ENCODE measurements at regions not wholly inside any gene's neighbourhood (a gene's known extent, or its start where the extent isn't known, plus 50 kb on each side); places are given as distances from the start of the nearest gene placed in this dataset.

- TF ChIP-seq JUNB (IDR thresholded peaks at IDR 0.05; ENCODE audit: unreplicated experiment) (no peak), ETS1 (IDR thresholded peaks at IDR 0.05) (no peak)
Observed at GRCh38 chr6:6738108-6738507, 149.6 kb downstream of the LY86 start (continued).

GRCh38 chr6:6738922-6739716 is 150.6 kb downstream of the LY86 start:
- Histone ChIP-seq H3K4me2 (no peak overlapping the region), H3K36me3 (ENCODE audit: insufficient read depth) (no peaks in the 10 kb centered on the region), H3K4me3 (no peak overlapping the region), H3K79me2 (replicated peaks; ENCODE audit: insufficient read depth) (no peaks in the 10 kb centered on the region), H4K20me1 (replicated peaks; ENCODE audit: insufficient read depth) (no peaks in the 10 kb centered on the region), H3K27ac (ENCODE audit: low read depth) (no peak overlapping the region), H3K27me3 (ENCODE audit: insufficient read depth) (no peaks in the 10 kb centered on the region), H2AFZ (no peak overlapping the region), H3K9me2 (ENCODE audit: insufficient read depth) (0 out of 2 replicates have a peak, but pooled peaks cover 4% of the 10 kb centered on the region), H3K4me1 (ENCODE audit: insufficient read depth) (peaks cover 15% of the 10 kb centered on the region; the same call in 1 of the 2 replicates), H3F3A (replicated peaks; ENCODE audit: low read depth) (no peaks in the 10 kb centered on the region)
- ATAC-seq (no peak), DNase-seq (ENCODE audit: low spot score) (no peak)
- Mint-ChIP-seq H3K27ac (no peak overlapping the region), H3K36me3 (ENCODE audit: low read depth) (no peaks in the 10 kb centered on the region), H3K9me3 (no peaks in the 10 kb centered on the region), H3K27me3 (ENCODE audit: insufficient read depth, low read depth, poor library complexity) (no peaks in the 10 kb centered on the region), H3K4me1 (peaks cover 28% of the 10 kb centered on the region), H3K4me3 (no peak overlapping the region)
- TF ChIP-seq STAT1 (IDR thresholded peaks at IDR 0.05; ENCODE audit: unreplicated experiment), result no peak
- TF ChIP-seq, protein P1, sequence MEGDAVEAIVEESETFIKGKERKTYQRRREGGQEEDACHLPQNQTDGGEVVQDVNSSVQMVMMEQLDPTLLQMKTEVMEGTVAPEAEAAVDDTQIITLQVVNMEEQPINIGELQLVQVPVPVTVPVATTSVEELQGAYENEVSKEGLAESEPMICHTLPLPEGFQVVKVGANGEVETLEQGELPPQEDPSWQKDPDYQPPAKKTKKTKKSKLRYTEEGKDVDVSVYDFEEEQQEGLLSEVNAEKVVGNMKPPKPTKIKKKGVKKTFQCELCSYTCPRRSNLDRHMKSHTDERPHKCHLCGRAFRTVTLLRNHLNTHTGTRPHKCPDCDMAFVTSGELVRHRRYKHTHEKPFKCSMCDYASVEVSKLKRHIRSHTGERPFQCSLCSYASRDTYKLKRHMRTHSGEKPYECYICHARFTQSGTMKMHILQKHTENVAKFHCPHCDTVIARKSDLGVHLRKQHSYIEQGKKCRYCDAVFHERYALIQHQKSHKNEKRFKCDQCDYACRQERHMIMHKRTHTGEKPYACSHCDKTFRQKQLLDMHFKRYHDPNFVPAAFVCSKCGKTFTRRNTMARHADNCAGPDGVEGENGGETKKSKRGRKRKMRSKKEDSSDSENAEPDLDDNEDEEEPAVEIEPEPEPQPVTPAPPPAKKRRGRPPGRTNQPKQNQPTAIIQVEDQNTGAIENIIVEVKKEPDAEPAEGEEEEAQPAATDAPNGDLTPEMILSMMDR (conservative IDR thresholded peaks at IDR 0.05; ENCODE audit: low read depth in 2 of 2), result no peak
- no peak for TF ChIP-seq ETS1 (IDR thresholded peaks at IDR 0.05)
- no peak for TF ChIP-seq ZNF462 (CRISPR knock-in tag; IDR thresholded peaks at IDR 0.05)
- TF ChIP-seq ZNF114 (CRISPR knock-in tag; IDR thresholded peaks at IDR 0.05), result no peak
- no peak for TF ChIP-seq ZNF331 (CRISPR knock-in tag; IDR thresholded peaks at IDR 0.05; ENCODE audit: low read depth)
- no peak for TF ChIP-seq NANOG (IDR thresholded peaks at IDR 0.05; ENCODE audit: borderline replicate concordance)
- no peak for TF ChIP-seq EZH2 (IDR thresholded peaks at IDR 0.05; ENCODE audit: low read depth, unreplicated experiment)
- TF ChIP-seq JUNB (IDR thresholded peaks at IDR 0.05; ENCODE audit: unreplicated experiment), result no peak
- TF ChIP-seq, protein P2, sequence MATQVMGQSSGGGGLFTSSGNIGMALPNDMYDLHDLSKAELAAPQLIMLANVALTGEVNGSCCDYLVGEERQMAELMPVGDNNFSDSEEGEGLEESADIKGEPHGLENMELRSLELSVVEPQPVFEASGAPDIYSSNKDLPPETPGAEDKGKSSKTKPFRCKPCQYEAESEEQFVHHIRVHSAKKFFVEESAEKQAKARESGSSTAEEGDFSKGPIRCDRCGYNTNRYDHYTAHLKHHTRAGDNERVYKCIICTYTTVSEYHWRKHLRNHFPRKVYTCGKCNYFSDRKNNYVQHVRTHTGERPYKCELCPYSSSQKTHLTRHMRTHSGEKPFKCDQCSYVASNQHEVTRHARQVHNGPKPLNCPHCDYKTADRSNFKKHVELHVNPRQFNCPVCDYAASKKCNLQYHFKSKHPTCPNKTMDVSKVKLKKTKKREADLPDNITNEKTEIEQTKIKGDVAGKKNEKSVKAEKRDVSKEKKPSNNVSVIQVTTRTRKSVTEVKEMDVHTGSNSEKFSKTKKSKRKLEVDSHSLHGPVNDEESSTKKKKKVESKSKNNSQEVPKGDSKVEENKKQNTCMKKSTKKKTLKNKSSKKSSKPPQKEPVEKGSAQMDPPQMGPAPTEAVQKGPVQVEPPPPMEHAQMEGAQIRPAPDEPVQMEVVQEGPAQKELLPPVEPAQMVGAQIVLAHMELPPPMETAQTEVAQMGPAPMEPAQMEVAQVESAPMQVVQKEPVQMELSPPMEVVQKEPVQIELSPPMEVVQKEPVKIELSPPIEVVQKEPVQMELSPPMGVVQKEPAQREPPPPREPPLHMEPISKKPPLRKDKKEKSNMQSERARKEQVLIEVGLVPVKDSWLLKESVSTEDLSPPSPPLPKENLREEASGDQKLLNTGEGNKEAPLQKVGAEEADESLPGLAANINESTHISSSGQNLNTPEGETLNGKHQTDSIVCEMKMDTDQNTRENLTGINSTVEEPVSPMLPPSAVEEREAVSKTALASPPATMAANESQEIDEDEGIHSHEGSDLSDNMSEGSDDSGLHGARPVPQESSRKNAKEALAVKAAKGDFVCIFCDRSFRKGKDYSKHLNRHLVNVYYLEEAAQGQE (IDR thresholded peaks at IDR 0.05; ENCODE audit: unreplicated experiment), result no peak
